GM23248 (cell line): ENCODE measurements at regions not wholly inside any gene's neighbourhood (a gene's known extent, or its start where the extent isn't known, plus 50 kb on each side); places are given as distances from the start of the nearest gene placed in this dataset.
"Not testable (repeated sequence)": the region's sequence is repeated elsewhere in the genome, so short reads cannot be mapped to it uniquely, and the experiment has no call there.

Source experiments
- EZH2 ChIP-seq: fragments of 200-600 bp; sonication (generic); IDR thresholded peaks from 2 replicates; pipeline ENCODE4 v1.6.1; 2018; ENCODE audit warnings: antibody characterized with exemption, mild to moderate bottlenecking; ENCODE audit not compliant: insufficient read depth, poor library complexity, severe bottlenecking
- EZH2phosphoT487 ChIP-seq: fragments of 200-600 bp; sonication (generic); IDR thresholded peaks from 2 replicates; pipeline ENCODE4 v1.6.1; 2018; ENCODE audit warnings: antibody characterized with exemption, moderate library complexity, mild to moderate bottlenecking, low read depth; ENCODE audit not compliant: insufficient read depth

GRCh38 chr17:56002656-56003055, 150.6 kb upstream of the ANKFN1 start:
- TF ChIP-seq EZH2phosphoT487, EZH2: not testable (repeated sequence)
